ENCODE measurements at regions not wholly inside any gene's neighbourhood (a gene's known extent, or its start where the extent isn't known, plus 50 kb on each side); places are given as distances from the start of the nearest gene placed in this dataset.

- TF ChIP-seq POLR2A (IDR thresholded peaks at IDR 0.05; ENCODE audit: low read length) (no peak), GATA1 (IDR thresholded peaks at IDR 0.05; ENCODE audit: low read depth, low read length) (no peak)
Observed at GRCh38 chr9:17906841-17907778, 328.2 kb downstream of the SH3GL2 start.

All from erythroblast (primary cell).